ENCODE measurements at regions not wholly inside any gene's neighbourhood (a gene's known extent, or its start where the extent isn't known, plus 50 kb on each side); places are given as distances from the start of the nearest gene placed in this dataset.
"Not testable (repeated sequence)": the region's sequence is repeated elsewhere in the genome, so short reads cannot be mapped to it uniquely, and the experiment has no call there.

DNA sequence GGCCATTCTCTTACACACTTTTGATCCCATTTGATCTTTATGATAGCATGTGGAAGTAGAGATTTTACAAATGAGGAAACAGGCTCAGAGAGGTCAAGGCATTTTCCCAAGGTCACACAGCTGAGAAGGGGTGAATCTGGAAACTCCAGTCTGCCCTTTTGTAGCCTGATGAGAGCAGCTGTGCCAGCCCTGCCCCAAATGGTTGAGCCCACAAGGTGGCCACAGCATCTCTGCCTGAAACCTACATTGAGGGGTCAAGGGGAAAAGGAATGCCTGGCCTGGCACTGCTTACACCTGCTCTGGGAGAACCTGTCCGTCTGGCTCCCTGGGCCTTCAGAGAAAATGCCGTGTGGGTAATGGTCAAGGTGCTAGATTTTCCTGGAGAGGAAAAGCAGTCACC, 200.2 kb upstream of the LINGO1 start:
- TF ChIP-seq, protein P1, sequence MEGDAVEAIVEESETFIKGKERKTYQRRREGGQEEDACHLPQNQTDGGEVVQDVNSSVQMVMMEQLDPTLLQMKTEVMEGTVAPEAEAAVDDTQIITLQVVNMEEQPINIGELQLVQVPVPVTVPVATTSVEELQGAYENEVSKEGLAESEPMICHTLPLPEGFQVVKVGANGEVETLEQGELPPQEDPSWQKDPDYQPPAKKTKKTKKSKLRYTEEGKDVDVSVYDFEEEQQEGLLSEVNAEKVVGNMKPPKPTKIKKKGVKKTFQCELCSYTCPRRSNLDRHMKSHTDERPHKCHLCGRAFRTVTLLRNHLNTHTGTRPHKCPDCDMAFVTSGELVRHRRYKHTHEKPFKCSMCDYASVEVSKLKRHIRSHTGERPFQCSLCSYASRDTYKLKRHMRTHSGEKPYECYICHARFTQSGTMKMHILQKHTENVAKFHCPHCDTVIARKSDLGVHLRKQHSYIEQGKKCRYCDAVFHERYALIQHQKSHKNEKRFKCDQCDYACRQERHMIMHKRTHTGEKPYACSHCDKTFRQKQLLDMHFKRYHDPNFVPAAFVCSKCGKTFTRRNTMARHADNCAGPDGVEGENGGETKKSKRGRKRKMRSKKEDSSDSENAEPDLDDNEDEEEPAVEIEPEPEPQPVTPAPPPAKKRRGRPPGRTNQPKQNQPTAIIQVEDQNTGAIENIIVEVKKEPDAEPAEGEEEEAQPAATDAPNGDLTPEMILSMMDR (IDR thresholded peaks at IDR 0.05; ENCODE audit: borderline replicate concordance, extremely low read depth, insufficient read depth), result no peak
- no peaks in the 10 kb centered on the region for H3K4me1 ChIP-seq (ENCODE audit: control insufficient read depth in 2 of 3, insufficient read depth in 2 of 3, low read depth in 1 of 3, low read length in 3 of 3)
- no peaks in the 10 kb centered on the region for H3K9me3 ChIP-seq (ENCODE audit: control insufficient read depth in 2 of 3, insufficient read depth in 1 of 3, low read length in 3 of 3)
- DNase-seq, result peak in 1 of 5 donors; percentile 33
- no peaks in the 10 kb centered on the region for H3K36me3 ChIP-seq (ENCODE audit: control insufficient read depth in 2 of 3, insufficient read depth in 3 of 3, low read length in 3 of 3)
- no peak overlapping the region for H3K4me3 ChIP-seq (ENCODE audit: low read length in 3 of 3)
- H3K27ac ChIP-seq (ENCODE audit: low read depth in 2 of 2, low read length in 2 of 2), result no peak overlapping the region
- no peak for FAIRE-seq
- intact Hi-C loops (cut with DNase I), result no loop called here
- H3K27me3 ChIP-seq (ENCODE audit: control insufficient read depth, insufficient read depth, low read length), result no peaks in the 10 kb centered on the region
- H3K9ac ChIP-seq (ENCODE audit: low read length in 3 of 3), result no peak overlapping the region

DNA sequence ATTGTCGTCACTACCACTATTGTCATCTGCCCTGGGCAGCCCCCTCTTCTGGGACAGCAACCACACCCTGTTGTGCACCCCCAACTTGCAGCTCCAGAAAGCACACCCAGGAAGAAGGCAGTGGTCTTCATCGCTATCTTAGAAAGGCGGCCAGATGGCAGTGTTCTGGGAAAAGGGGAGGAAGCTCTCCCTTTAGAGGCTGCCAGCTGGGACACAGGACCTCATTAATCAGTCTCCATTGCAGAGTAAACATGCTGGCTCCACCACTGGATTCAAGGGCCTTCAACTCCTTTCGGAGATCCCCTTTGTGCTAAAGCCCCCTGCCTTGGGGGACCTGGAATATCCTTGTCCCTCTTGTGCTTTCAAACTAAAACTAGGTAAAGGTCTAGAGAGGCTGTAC, 199.3 kb upstream of the LINGO1 start:
- Histone ChIP-seq H3K27ac (ENCODE audit: low read depth in 2 of 2, low read length in 2 of 2) (no peak overlapping the region), H3K9me3 (ENCODE audit: control insufficient read depth in 2 of 3, insufficient read depth in 1 of 3, low read length in 3 of 3) (no peaks in the 10 kb centered on the region), H3K36me3 (ENCODE audit: control insufficient read depth in 2 of 3, insufficient read depth in 3 of 3, low read length in 3 of 3) (no peaks in the 10 kb centered on the region), H3K27me3 (ENCODE audit: control insufficient read depth, insufficient read depth, low read length) (no peaks in the 10 kb centered on the region), H3K4me1 (ENCODE audit: control insufficient read depth in 2 of 3, insufficient read depth in 2 of 3, low read depth in 1 of 3, low read length in 3 of 3) (no peaks in the 10 kb centered on the region), H3K4me3 (ENCODE audit: low read length in 3 of 3) (no peak overlapping the region), H3K9ac (ENCODE audit: low read length in 3 of 3) (no peak overlapping the region)
- FAIRE-seq, result no peak
- TF ChIP-seq, protein P1 (IDR thresholded peaks at IDR 0.05; ENCODE audit: borderline replicate concordance, extremely low read depth, insufficient read depth), result no peak
- intact Hi-C loops (cut with DNase I), result no loop called here
- DNase-seq, result peak in 4 of 5 donors; percentile 59 to 86 (median 79)

DNA sequence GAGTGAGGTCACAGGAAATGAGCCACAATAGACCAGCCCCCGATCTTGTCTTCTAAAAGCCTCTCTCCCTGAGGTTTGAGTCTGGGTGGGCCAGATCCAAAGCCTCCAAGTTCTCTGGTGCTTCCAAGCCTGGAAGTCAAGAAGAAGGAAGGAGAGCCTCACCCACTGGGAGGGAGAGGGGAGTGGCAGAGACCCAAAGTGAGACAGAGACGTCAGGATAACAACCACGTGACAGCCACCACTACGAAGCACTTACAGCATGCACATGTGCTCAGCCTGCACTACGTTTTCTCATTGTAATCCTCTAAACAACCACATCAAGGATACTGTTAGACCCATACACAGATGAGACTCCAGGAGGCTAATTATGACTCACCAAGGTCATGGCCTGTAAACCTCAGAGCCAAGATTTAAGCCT, 197.3 kb upstream of the LINGO1 start:
- H3K4me1 ChIP-seq (ENCODE audit: control insufficient read depth in 2 of 3, insufficient read depth in 2 of 3, low read depth in 1 of 3, low read length in 3 of 3), result no peaks in the 10 kb centered on the region
- H3K9ac ChIP-seq (ENCODE audit: low read length in 3 of 3), result no peak overlapping the region
- no peak overlapping the region for H3K4me3 ChIP-seq (ENCODE audit: low read length in 3 of 3)
- H3K36me3 ChIP-seq (ENCODE audit: control insufficient read depth in 2 of 3, insufficient read depth in 3 of 3, low read length in 3 of 3), result no peaks in the 10 kb centered on the region
- intact Hi-C loops (cut with DNase I), result no loop called here
- DNase-seq (peak in 2 of 5 donors; percentile 21 to 24), FAIRE-seq (no peak)
- no peaks in the 10 kb centered on the region for H3K9me3 ChIP-seq (ENCODE audit: control insufficient read depth in 2 of 3, insufficient read depth in 1 of 3, low read length in 3 of 3)
- TF ChIP-seq, protein P1 (IDR thresholded peaks at IDR 0.05; ENCODE audit: borderline replicate concordance, extremely low read depth, insufficient read depth), result no peak
- no peaks in the 10 kb centered on the region for H3K27me3 ChIP-seq (ENCODE audit: control insufficient read depth, insufficient read depth, low read length)
- H3K27ac ChIP-seq (ENCODE audit: low read depth in 2 of 2, low read length in 2 of 2), result no peak overlapping the region

DNA sequence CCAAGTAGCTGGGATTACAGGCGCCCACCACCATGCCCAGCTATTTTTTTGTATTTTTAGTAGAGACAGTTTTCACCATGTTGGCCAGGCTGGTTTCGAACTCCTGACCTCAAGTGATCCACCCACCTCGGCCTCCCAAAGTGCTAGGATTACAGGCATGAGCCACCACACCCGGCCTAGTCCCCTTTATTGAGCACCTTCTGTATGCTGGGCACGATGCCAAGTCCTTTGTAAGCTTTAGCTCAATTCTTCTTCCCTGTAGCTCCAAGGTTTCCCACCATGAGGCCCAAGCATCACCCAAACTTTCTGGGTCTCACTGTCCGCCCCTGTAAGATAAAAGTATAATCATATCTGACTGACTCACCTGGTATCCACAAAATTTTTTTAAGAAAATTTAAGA, 196.6 kb upstream of the LINGO1 start:
- not testable (repeated sequence) for H3K4me3 ChIP-seq (ENCODE audit: low read length in 3 of 3); H3K36me3 ChIP-seq (ENCODE audit: control insufficient read depth in 2 of 3, insufficient read depth in 3 of 3, low read length in 3 of 3); H3K27me3 ChIP-seq (ENCODE audit: control insufficient read depth, insufficient read depth, low read length); H3K4me1 ChIP-seq (ENCODE audit: control insufficient read depth in 2 of 3, insufficient read depth in 2 of 3, low read depth in 1 of 3, low read length in 3 of 3); H3K27ac ChIP-seq (ENCODE audit: low read depth in 2 of 2, low read length in 2 of 2); H3K9ac ChIP-seq (ENCODE audit: low read length in 3 of 3); H3K9me3 ChIP-seq (ENCODE audit: control insufficient read depth in 2 of 3, insufficient read depth in 1 of 3, low read length in 3 of 3); FAIRE-seq
- peak in 2 of 5 donors; percentile 8 to 30 for DNase-seq
- intact Hi-C loops (cut with DNase I), result loop anchor here (10.0 kb wide), 1 partner anchor 195 kb away; the partner anchor contains the start of gene LINGO1

All from kidney (tissue), 13 donors.